ENCODE measurements at regions not wholly inside any gene's neighbourhood (a gene's known extent, or its start where the extent isn't known, plus 50 kb on each side); places are given as distances from the start of the nearest gene placed in this dataset.

DNA sequence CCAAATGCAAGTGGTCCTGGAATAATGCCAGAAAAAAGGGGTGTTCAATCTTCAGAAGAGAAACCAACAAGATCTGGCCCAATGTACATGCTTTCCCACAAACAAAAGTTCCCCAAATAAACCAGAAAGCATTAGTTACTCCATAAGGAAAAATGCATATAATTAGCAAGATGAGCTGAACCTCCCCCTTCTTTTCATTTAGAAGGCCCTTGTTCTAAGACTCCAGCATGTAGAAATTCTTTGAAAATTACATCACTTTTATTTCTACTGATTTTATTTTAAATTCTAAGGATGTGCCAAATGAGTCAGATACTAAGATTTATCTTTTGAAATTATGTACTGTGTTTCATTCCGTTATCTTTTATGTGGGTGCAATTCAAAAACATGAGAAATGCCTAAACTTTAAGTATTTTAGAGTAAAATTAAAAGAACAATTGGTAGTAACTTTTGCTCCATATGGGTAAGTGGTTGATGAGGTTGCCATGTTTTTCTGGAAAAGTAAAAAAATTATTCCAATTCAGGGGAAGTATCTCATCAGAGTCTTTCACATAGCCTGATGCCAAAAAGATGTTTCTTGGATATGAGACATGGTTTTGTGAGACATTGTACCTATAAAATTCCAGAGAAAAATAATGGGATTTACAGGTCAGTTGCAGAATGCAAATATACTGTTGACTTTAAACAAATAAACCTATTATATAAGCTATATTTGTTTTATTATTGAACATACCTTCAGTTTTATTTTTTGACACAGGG, 106.5 kb upstream of the CCDC112 start:
- TF ChIP-seq, protein P1, sequence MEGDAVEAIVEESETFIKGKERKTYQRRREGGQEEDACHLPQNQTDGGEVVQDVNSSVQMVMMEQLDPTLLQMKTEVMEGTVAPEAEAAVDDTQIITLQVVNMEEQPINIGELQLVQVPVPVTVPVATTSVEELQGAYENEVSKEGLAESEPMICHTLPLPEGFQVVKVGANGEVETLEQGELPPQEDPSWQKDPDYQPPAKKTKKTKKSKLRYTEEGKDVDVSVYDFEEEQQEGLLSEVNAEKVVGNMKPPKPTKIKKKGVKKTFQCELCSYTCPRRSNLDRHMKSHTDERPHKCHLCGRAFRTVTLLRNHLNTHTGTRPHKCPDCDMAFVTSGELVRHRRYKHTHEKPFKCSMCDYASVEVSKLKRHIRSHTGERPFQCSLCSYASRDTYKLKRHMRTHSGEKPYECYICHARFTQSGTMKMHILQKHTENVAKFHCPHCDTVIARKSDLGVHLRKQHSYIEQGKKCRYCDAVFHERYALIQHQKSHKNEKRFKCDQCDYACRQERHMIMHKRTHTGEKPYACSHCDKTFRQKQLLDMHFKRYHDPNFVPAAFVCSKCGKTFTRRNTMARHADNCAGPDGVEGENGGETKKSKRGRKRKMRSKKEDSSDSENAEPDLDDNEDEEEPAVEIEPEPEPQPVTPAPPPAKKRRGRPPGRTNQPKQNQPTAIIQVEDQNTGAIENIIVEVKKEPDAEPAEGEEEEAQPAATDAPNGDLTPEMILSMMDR (IDR thresholded peaks at IDR 0.05) = no peak
- TF ChIP-seq POLR2A (IDR thresholded peaks at IDR 0.05) = no peak
